GM12875 (cell line): ENCODE measurements at regions not wholly inside any gene's neighbourhood (a gene's known extent, or its start where the extent isn't known, plus 50 kb on each side); places are given as distances from the start of the nearest gene placed in this dataset.

ENCODE experiments used
- H3K4me3 ChIP-seq: one replicate; pipeline ENCODE4 v1.5.1; 2011; ENCODE audit warnings: low read depth, low read length, control low read depth
- CTCF ChIP-seq: IDR thresholded peaks from 2 replicates; pipeline ENCODE4 v1.5.1; 2011; ENCODE audit warnings: low read depth, mild to moderate bottlenecking, control low read depth, inconsistent platforms, low read length, moderate library complexity, borderline replicate concordance; ENCODE audit not compliant: insufficient read depth

DNA sequence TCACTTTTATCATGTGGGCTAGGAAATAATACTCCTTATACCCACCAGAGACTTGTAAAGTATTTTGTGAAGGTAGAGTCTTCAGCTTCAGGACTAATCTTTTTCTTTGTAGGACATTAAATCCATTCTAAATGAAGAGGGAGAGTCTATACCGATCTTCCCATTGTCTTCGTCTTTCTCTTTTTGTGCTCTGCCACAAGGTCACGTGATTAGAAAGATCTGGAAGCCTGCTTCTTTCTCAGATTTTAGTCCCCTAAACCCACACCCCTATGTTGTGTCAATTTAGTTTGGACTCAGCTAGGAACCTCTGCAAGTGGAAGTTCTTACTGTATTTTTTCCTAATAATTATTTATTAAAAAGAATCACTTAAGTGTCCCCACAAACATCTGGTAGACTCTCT, 507.3 kb downstream of the PYDC2 start:
- no peak for TF ChIP-seq CTCF

DNA sequence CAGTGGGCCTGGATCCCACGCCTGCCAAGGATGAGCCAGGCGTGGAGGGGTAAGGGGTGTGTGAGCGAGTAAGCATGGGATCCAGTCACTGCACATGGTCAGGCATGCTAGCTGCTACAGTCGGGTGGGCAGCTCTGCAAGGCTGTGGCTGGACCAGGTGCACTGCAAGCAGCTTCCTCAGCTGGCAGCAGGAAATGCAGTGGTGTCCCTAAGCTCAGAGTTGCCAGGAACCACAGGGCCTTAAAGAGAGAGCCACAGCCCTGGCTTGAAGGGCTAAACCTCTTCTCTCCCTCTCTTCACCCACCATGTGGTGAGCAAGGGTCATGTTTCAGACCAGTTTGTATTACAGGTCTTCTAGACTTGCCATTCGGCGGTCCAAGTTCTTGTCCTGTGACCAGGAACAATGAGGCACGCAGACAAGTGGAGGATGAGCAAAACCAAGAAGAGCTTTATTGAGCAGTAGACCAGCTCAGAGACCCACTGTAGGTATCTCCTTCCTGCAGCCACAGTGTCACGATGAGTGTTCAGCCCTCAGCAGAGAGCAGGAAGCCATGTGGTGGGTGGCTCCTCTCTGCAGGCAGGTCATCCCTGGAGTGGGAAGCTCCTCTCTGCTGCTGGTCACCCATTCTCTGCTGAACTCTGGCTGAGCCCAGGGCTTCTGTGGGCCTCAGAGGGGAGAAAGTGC, 511.9 kb downstream of the PYDC2 start:
- no peak for TF ChIP-seq CTCF
- H3K4me3 ChIP-seq = no peak overlapping the region

More for the DNA sequence above, 507.3 kb downstream of the PYDC2 start:
- no peak overlapping the region for H3K4me3 ChIP-seq

GRCh38 chr3:191973820-191974219, 512.9 kb downstream of the PYDC2 start:
- TF ChIP-seq CTCF = no peak
- no peak overlapping the region for H3K4me3 ChIP-seq

- no peak for TF ChIP-seq CTCF
These were observed 515.0 kb downstream of the PYDC2 start for GRCh38 chr3:191975936-191976335.

GRCh38 chr3:191980443-191980842, 519.5 kb downstream of the PYDC2 start:
- H3K4me3 ChIP-seq = no peak overlapping the region
- no peak for TF ChIP-seq CTCF

More at GRCh38 chr3:191975936-191976335, 515.0 kb downstream of the PYDC2 start:
- H3K4me3 ChIP-seq = no peak overlapping the region

- no peak overlapping the region for H3K4me3 ChIP-seq
- TF ChIP-seq CTCF = no peak
These were observed 521.5 kb downstream of the PYDC2 start for GRCh38 chr3:191982481-191982880.

DNA sequence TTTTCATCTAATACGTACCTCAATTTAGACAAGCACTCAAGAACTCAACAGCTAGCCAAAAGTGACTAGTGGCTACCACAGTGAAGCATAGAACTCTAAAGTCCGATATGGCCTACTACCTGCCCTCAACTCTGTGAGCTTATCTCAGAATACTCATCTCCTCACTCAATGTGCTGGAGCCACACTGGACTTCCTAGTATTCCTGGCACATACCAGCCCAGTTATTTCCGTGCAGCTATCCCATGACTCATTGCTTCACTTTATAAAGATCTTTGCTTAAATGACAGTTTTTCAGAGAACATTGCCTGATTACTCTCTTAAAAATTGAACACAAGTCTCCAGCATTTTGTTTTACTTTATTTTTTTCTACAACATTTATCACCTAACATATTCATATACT, 524.7 kb downstream of the PYDC2 start:
- no peak overlapping the region for H3K4me3 ChIP-seq
- no peak for TF ChIP-seq CTCF
